ENCODE measurements at regions not wholly inside any gene's neighbourhood (a gene's known extent, or its start where the extent isn't known, plus 50 kb on each side); places are given as distances from the start of the nearest gene placed in this dataset.
"Not testable (repeated sequence)": the region's sequence is repeated elsewhere in the genome, so short reads cannot be mapped to it uniquely, and the experiment has no call there.

- DNase-seq (ENCODE audit: low spot score): no peak
Measured at GRCh38 chr3:35276568-35276967, 362.8 kb upstream of the ARPP21 start.

- DNase-seq (ENCODE audit: low spot score): no peak
Measured at GRCh38 chr3:35291471-35292236, 347.7 kb upstream of the ARPP21 start.

DNA sequence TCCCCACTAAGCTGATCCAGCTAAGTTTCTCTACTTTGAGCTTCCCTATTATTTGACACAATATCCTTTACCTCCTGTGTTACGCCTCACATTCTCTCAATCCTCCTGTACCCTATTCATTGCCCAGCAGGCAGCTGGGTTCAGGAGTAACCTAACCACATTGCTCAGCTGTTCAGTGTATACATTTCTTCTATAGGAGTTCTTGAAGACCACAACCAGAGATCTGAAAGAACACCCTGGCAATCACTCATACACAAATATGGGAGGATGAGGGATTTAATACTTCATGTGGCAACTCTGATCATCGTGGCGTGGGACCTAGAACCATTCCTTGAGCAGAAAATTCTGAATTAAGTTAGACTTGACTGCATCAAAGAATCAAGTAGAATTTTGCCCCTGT is 346.8 kb upstream of the ARPP21 start:
- no peak for DNase-seq (ENCODE audit: low spot score)

GRCh38 chr3:35295906-35296305 is 343.4 kb upstream of the ARPP21 start:
- no peak for DNase-seq (ENCODE audit: low spot score)

DNA sequence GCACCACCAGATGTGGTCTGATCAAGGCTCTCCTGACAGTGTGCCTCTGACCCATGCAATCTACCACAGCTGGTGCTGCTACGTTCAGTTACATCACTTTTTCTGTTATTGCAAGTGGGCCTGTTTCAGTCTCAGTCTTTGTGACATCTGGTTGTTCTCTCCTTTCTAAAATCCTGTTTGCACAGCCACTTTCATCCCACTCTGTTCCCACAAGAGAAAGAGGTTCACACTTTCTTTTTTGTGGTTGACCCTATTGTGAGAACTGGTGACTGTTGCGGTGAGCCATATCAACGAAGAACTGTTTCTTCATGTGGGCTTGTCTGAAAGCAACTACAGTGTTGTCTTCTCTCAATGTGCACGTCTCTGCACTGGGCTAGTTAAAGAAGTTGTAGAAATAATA is 342.8 kb upstream of the ARPP21 start:
- DNase-seq (ENCODE audit: low spot score): no peak

- DNase-seq (ENCODE audit: low spot score): not testable (repeated sequence)
Measured at GRCh38 chr3:35296944-35297343, 342.4 kb upstream of the ARPP21 start.

DNA sequence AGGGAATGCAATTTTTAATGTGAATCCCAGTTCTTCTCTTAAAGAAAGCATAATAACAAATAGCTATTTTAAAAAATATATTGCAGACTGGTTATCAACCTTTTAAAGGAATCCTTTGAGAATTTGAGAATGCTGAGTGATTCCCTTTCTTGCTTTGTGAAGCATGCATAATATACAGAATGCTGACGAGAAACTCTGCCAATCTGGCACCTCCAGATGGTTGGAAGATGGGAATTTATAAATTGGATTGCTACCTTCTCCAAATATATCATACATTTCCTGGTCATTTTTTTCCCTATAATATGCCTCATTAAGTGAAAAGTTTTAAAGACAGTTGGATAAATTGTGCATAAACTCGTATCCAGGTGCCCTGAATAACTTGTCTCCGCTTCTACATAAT is 333.9 kb upstream of the ARPP21 start:
- DNase-seq (ENCODE audit: low spot score): no peak

DNA sequence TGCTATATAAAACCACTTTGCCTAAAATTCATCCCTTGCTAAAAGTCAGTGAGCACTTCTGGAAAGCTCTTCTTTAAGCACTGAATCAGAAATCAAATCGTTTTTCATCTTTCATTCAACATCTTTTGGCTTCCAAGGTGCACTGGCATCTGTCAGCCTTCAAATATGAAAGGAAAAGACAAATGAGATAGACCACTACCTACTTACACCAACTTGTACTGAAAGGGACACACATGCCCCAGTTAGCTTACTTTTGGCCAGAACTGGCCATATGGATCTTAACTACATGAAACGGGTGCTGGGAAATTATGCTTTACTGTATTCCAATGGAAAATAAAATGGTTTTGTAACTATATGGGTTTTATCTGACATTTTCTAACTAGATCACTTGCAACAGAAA is 332.0 kb upstream of the ARPP21 start:
- no peak for DNase-seq (ENCODE audit: low spot score)

- DNase-seq (ENCODE audit: low spot score): not testable (repeated sequence)
Measured at GRCh38 chr3:35316841-35317240, 322.5 kb upstream of the ARPP21 start.

GRCh38 chr3:35320646-35321407 is 318.5 kb upstream of the ARPP21 start:
- DNase-seq (ENCODE audit: low spot score): no peak

DNA sequence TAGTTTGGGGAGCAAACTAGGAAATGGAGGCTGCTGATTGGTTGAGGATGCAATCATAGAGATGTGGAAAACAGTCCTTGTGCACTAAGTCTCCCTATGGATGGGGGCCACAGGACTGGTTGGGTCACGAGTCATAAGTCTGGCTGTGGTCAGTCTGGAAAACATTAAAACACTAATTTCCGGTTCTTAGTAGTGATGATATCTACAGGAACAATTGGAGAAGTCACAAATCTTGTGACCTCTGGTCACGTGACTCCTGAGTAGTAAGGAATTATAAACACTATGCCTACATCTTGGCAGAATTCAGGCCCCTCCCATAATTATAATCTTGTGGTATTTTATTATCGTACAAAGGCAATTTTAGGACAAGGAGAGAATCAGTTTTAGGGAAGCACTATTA is 317.3 kb upstream of the ARPP21 start:
- DNase-seq (ENCODE audit: low spot score): no peak

DNA sequence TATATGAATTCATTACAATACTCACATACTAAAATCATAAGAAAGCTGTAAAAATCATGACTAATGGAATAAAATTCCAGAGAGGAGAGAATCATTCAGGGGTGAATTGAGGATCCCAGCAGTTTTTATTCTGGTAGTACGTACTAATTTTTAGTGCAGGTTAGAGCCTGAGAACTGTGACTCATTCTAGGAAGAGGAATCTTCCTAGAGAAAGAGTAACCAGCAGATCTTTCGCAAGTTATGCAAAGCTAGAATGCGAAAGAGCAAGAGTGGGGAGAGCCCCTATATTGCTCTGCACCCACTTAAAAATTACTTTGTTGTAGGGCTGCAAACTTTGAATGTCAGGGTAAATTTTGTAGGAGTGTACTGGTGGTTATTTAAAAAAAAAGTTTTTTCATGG is 303.6 kb upstream of the ARPP21 start:
- no peak for DNase-seq (ENCODE audit: low spot score)

GRCh38 chr3:35336601-35337000 is 302.7 kb upstream of the ARPP21 start:
- no peak for DNase-seq (ENCODE audit: low spot score)

DNA sequence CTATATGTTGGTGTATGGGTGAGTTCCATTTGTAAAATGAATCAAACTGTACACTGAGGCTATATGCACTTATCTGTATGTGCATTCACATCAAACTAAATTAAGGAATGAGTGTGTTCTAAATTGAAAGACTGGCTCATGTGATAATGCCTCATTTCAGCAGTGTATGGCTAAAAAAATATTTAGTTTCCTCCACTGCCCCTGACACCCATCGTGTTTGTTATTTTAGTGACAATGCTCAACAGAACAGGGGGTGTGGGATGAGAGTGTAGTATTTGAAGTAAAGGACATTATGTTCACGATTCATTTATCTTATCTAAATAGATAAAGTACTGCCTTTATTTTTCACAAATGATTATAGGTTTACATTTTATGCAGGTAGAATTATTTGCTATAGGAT is 301.1 kb upstream of the ARPP21 start:
- DNase-seq (ENCODE audit: low spot score): no peak

- no peak for DNase-seq (ENCODE audit: low spot score)
Measured at GRCh38 chr3:35380196-35380595, 259.1 kb upstream of the ARPP21 start.

- DNase-seq (ENCODE audit: low spot score): no peak
Measured at GRCh38 chr3:35383216-35383615, 256.1 kb upstream of the ARPP21 start.

- peak; percentile 18 for DNase-seq (ENCODE audit: low spot score)
Measured at GRCh38 chr3:35383719-35384555, 255.4 kb upstream of the ARPP21 start.

DNA sequence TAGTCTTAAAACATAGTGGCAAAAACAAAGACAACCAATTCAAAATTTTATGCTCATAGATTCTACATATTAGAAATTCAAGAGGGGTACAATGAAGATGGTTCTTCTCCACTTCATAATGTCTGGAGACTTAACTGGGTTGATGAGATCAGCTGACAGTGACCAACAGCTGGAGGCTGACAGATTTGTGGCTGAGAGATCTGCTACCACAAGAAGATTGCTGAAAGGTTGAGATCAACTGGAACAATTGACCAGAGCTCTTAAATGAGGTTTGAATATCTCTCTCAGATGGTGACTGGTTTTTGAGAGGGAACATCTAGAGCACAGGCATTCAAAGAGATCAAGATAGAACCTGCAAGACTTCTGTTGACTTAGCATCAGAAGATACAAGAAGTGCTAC is 254.1 kb upstream of the ARPP21 start:
- no peak for DNase-seq (ENCODE audit: low spot score)

- no peak for DNase-seq (ENCODE audit: low spot score)
Measured at GRCh38 chr3:35389907-35390306, 249.4 kb upstream of the ARPP21 start.

DNA sequence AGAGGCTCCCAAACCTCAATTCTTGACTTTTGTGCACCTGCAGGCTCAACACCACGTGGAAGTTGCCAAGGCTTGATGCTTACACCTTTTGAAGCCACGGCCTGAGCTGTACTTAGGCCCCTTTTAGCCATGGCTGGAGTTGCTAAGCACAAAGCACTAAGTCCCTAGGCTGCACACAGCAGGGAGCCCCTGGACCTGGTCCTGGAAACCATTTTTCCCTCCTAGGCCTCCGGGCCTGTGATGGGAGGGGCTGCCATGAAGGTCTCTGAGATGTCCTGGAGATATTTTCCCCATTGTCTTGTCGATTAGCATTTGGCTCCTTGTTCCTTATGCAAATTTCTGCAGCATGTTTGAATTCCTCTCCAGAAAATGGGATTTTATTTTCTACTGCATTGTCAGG is 247.1 kb upstream of the ARPP21 start:
- DNase-seq (ENCODE audit: low spot score): no peak

DNA sequence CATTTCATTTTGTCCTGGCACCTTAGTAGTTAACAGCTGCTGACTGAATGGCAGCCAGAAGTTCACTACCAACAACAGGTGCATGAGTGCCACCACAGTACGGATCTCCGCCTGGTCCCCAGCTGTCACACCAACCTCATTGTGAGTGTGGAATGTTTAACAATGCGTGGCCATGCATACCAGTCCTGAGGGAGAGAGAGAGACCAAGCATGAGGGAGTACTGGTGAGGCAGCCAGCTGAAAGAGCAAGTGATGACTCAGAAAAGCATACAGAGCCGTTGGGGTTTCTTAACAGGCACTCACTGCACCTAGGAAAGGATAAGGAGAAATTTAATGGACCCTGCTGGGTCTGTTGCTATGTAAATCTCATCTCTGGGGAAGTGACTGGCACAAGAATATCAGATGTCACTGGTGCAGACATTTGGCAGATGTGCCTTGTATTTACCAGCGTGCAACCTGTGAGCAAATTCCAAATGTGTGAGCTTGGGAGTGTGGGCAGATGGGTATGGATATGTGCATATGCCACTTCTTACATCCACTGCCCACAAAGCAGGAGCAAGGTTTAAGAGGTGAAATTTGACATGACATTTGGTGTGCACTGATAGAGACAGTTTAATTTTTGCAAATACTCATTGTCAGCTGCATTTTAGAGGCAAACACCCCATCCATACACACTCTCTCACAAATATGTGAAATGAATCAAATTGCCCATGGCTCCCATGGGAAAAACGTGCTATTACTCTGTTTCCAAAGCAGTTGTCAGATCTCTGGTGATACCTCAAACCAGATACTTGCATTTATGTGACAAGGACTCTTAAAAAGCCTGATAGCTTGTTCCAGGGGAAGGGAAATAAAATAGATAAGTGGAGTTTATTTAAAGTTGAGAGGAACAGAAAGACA is 245.2 kb upstream of the ARPP21 start:
- DNase-seq (ENCODE audit: low spot score): peak; percentile 4

- no peak for DNase-seq (ENCODE audit: low spot score)
Measured at GRCh38 chr3:35394905-35395304, 244.4 kb upstream of the ARPP21 start.

Data from hepatic stellate cell (primary cell).